H1 (cell line): ENCODE measurements at regions not wholly inside any gene's neighbourhood (a gene's known extent, or its start where the extent isn't known, plus 50 kb on each side); places are given as distances from the start of the nearest gene placed in this dataset.

Source experiments
- CTCF ChIA-PET: fragments of 300-600 bp; sonication (Branson Sonifier 250); formaldehyde crosslinking; loops from one replicate; lab custom pipeline; 2021; ENCODE audit not compliant: partially characterized antibody; lab: Charles Lee
- POLR2A ChIA-PET: fragments of 300-600 bp; sonication (Branson Sonifier 250); formaldehyde crosslinking; loops from one replicate; lab custom pipeline; 2021; ENCODE audit warnings: inconsistent platforms; ENCODE audit not compliant: partially characterized antibody; lab: Charles Lee
- DNase-seq, 2 experiments: peaks; one replicate each; pipeline versions ENCODE4 v3.0.0 to v3.0.0-alpha.2; 2010 to 2022; ENCODE audit warnings: low spot score in 2 of 2, low read depth in 1 of 2, mixed read lengths in 1 of 2
- FAIRE-seq: peaks from 2 replicates; lab custom pipeline; 2011; peaks lifted over from hg19 to GRCh38; lab: Jason Lieb, UNC
- H2AFZ ChIP-seq: 2 replicates; pipeline ENCODE4 v1.8.1; 2012; ENCODE audit warnings: low read length, inconsistent platforms
- H2AK5ac ChIP-seq: 2 replicates; pipeline ENCODE4 v1.6.1; 2013; ENCODE audit warnings: low read depth, low read length
- H2BK120ac ChIP-seq: replicated peaks from 2 replicates; pipeline ENCODE3; 2013; ENCODE audit warnings: low read depth, low read length, inconsistent platforms
- H2BK12ac ChIP-seq: 2 replicates; pipeline ENCODE4 v1.6.1; 2013; ENCODE audit warnings: low read depth, low read length
- H2BK15ac ChIP-seq: 2 replicates; pipeline ENCODE4 v1.6.1; 2013; ENCODE audit warnings: low read length
- H2BK20ac ChIP-seq: 2 replicates; pipeline ENCODE4 v1.6.1; 2013; ENCODE audit warnings: low read length
- H2BK5ac ChIP-seq: 2 replicates; pipeline ENCODE4 v1.6.1; 2013; ENCODE audit warnings: low read depth, low read length
- H3K14ac ChIP-seq: 2 replicates; pipeline ENCODE4 v1.6.1; 2013; ENCODE audit warnings: inconsistent platforms; ENCODE audit not compliant: insufficient read length
- H3K18ac ChIP-seq: 2 replicates; pipeline ENCODE4 v1.6.1; 2013; ENCODE audit warnings: low read length; ENCODE audit errors: extremely low read depth
- H3K23ac ChIP-seq: 2 replicates; pipeline ENCODE4 v1.6.1; 2013; ENCODE audit warnings: inconsistent platforms; ENCODE audit not compliant: insufficient read length
- H3K23me2 ChIP-seq: 2 replicates; pipeline ENCODE4 v1.6.1; 2013; ENCODE audit warnings: low read depth, low read length
- H3K27ac ChIP-seq: 2 replicates; pipeline ENCODE4 v1.6.1; 2011; ENCODE audit warnings: low read depth, low read length, inconsistent platforms
- H3K27me3 ChIP-seq, 4 experiments: replicated peaks in 1 of 4; 1 replicate in 1 of 4; 2 replicates in 3 of 4; pipeline versions ENCODE4 v1.6.1 to v1.8.1; 2011 to 2013; ENCODE audit warnings: low read length in 3 of 4, mild to moderate bottlenecking in 3 of 4, inconsistent platforms in 2 of 4, mixed read lengths in 2 of 4, moderate library complexity in 1 of 4; ENCODE audit not compliant: control insufficient read depth in 3 of 4, insufficient read depth in 3 of 4; ENCODE audit errors: extremely low read depth in 1 of 4
- H3K36me3 ChIP-seq, 4 experiments: 2 replicates each; pipeline versions ENCODE4 v1.6.1 to v1.8.1; 2011 to 2013; ENCODE audit warnings: mild to moderate bottlenecking in 4 of 4, low read length in 3 of 4, moderate library complexity in 2 of 4, control low read depth in 1 of 4, inconsistent platforms in 1 of 4; ENCODE audit not compliant: insufficient read depth in 4 of 4, control insufficient read depth in 2 of 4
- H3K4ac ChIP-seq: replicated peaks from 2 replicates; pipeline ENCODE3; 2013; ENCODE audit warnings: low read length, low read depth, mixed read lengths, inconsistent platforms; ENCODE audit not compliant: insufficient read length
- H3K4me1 ChIP-seq, 4 experiments: replicated peaks in 1 of 4; 1 replicate in 1 of 4; 2 replicates in 3 of 4; pipeline versions ENCODE4 v1.6.1 to v1.8.1; 2011 to 2013; ENCODE audit warnings: low read length in 3 of 4, inconsistent platforms in 2 of 4, mixed read lengths in 1 of 4; ENCODE audit not compliant: insufficient read depth in 4 of 4, control insufficient read depth in 3 of 4
- H3K4me2 ChIP-seq, 2 experiments: 2 replicates each; pipeline versions ENCODE4 v1.6.1 to v1.8.1; 2011 to 2013; ENCODE audit warnings: low read depth in 2 of 2, low read length in 2 of 2, control low read depth in 1 of 2, inconsistent platforms in 1 of 2, mild to moderate bottlenecking in 1 of 2; ENCODE audit not compliant: insufficient read depth in 1 of 2
- H3K4me3 ChIP-seq, 4 experiments: fragments of 200-600, 300-600 bp in 1 of 4; sonication (generic), shearing (Covaris generic), sonication (Bioruptor Twin) in 1 of 4; 2 replicates each; pipeline versions ENCODE4 v1.5.1 to v1.8.1; 2011 to 2016; ENCODE audit warnings: low read length in 4 of 4, low read depth in 3 of 4, control low read depth in 2 of 4, inconsistent platforms in 2 of 4, mild to moderate bottlenecking in 2 of 4, mixed read lengths in 1 of 4, moderate library complexity in 1 of 4; ENCODE audit not compliant: insufficient read depth in 2 of 4; ENCODE audit errors: extremely low read depth in 1 of 4
- H3K56ac ChIP-seq: replicated peaks from 2 replicates; pipeline ENCODE3; 2013; ENCODE audit warnings: low read depth, mild to moderate bottlenecking, mixed read lengths, low read length, inconsistent platforms; ENCODE audit not compliant: insufficient read length
- H3K79me1 ChIP-seq: 2 replicates; pipeline ENCODE4 v1.6.1; 2013; ENCODE audit warnings: low read depth, low read length, control low read depth
- H3K79me2 ChIP-seq, 2 experiments: 2 replicates each; pipeline versions ENCODE4 v1.6.1 to v1.8.1; 2012 to 2013; ENCODE audit warnings: low read length in 2 of 2, mild to moderate bottlenecking in 2 of 2, inconsistent platforms in 1 of 2; ENCODE audit not compliant: insufficient read depth in 2 of 2, control insufficient read depth in 1 of 2
- H3K9ac ChIP-seq, 4 experiments: replicated peaks in 1 of 4; 1 replicate in 1 of 4; 2 replicates in 3 of 4; pipeline versions ENCODE4 v1.6.1 to v1.8.1; 2011 to 2013; ENCODE audit warnings: low read depth in 3 of 4, low read length in 3 of 4, control low read depth in 2 of 4, mild to moderate bottlenecking in 2 of 4, moderate library complexity in 2 of 4, inconsistent platforms in 1 of 4; ENCODE audit errors: extremely low read depth in 1 of 4
- H3K9me3 ChIP-seq, 2 experiments: 2 replicates each; pipeline versions ENCODE4 v1.6.1 to v1.8.1; 2012 to 2013; ENCODE audit warnings: mild to moderate bottlenecking in 2 of 2, moderate library complexity in 2 of 2, control low read depth in 1 of 2, inconsistent platforms in 1 of 2, low read depth in 1 of 2, low read length in 1 of 2, mixed read lengths in 1 of 2; ENCODE audit not compliant: insufficient read depth in 2 of 2
- H4K20me1 ChIP-seq, 2 experiments: replicated peaks in 1 of 2; 2 replicates each; pipeline versions ENCODE3 to v1.8.1; 2011 to 2013; ENCODE audit warnings: inconsistent platforms in 2 of 2, low read length in 2 of 2, mild to moderate bottlenecking in 1 of 2; ENCODE audit not compliant: insufficient read depth in 2 of 2, control insufficient read depth in 1 of 2
- H4K5ac ChIP-seq: 2 replicates; pipeline ENCODE4 v1.6.1; 2013; ENCODE audit warnings: low read length, low read depth, mixed read lengths, inconsistent platforms; ENCODE audit not compliant: insufficient read length
- H4K8ac ChIP-seq: 2 replicates; pipeline ENCODE4 v1.8.0; 2013; ENCODE audit warnings: mild to moderate bottlenecking, moderate library complexity, low read length, inconsistent platforms; ENCODE audit not compliant: insufficient read depth; ENCODE audit errors: extremely low read depth
- H4K91ac ChIP-seq: replicated peaks from 2 replicates; pipeline ENCODE3; 2013; ENCODE audit warnings: low read length, mixed read lengths, inconsistent platforms; ENCODE audit not compliant: insufficient read length
- ATF3 ChIP-seq: IDR thresholded peaks from 2 replicates; pipeline ENCODE4 v1.6.1; 2011; ENCODE audit warnings: low read depth, mild to moderate bottlenecking, low read length; ENCODE audit not compliant: insufficient read depth
- BRCA1 ChIP-seq: IDR thresholded peaks from 2 replicates; pipeline ENCODE4 v1.6.1; 2012; ENCODE audit warnings: low read depth, low read length, improper control_type of control experiment
- CEBPB ChIP-seq: IDR thresholded peaks from 2 replicates; pipeline ENCODE4 v1.6.1; 2012; ENCODE audit warnings: low read depth, low read length
- POU5F1 ChIP-seq: IDR thresholded peaks from 2 replicates; pipeline ENCODE4 v1.6.1; 2011; ENCODE audit warnings: low read depth, mild to moderate bottlenecking, low read length, moderate library complexity
- SIN3A ChIP-seq, 2 experiments: IDR thresholded peaks in 1 of 2; conservative IDR thresholded peaks in 1 of 2; 2 replicates each; pipeline ENCODE4 v1.6.1; 2011 to 2012; ENCODE audit warnings: low read length in 2 of 2, improper control_type of control experiment in 1 of 2, low read depth in 1 of 2, mild to moderate bottlenecking in 1 of 2

DNA sequence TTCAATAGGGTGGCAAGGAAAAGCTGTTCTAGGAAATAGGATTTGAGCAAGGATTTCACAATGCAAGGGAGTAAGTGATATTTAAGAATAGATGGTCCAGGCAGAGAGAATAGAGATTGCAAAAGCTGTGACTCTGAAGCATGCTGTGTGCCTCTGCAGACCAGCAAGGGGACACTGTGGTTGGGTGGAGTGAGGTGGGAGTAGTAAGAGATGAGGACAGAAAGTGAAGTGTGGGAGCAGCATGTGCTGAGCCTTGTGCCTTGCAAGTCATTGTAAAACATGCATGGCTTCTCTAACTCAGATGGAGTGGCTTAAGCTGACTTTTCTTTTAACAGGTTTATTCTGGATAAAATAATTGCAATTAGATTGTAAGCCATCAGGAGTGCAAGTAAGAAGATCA lies 442.4 kb downstream of the CCSER2 start:
- Histone ChIP-seq H3K9ac (no peak overlapping the region), H3K79me1 (no peaks in the 10 kb centered on the region), H3K14ac (no peak overlapping the region), H3K36me3 (no peaks in the 10 kb centered on the region), H2AFZ (no peak overlapping the region), H3K27me3 (no peaks in the 10 kb centered on the region), H3K4me3 (no peak overlapping the region), H3K4ac (no peak overlapping the region), H2BK20ac (no peak overlapping the region), H2BK120ac (no peak overlapping the region), H2BK12ac (no peak overlapping the region), H3K18ac (no peak overlapping the region), H3K56ac (no peak overlapping the region), H3K4me2 (no peak overlapping the region), H3K79me2 (no peaks in the 10 kb centered on the region), H3K9me3 (no peaks in the 10 kb centered on the region), H4K20me1 (no peaks in the 10 kb centered on the region), H3K4me1 (no peaks in the 10 kb centered on the region), H3K27ac (no peak overlapping the region), H4K5ac (no peak overlapping the region), H2AK5ac (no peak overlapping the region), H2BK15ac (no peak overlapping the region), H3K23me2 (0 out of 2 replicates have a peak, but pooled peaks cover 2% of the 10 kb centered on the region), H2BK5ac (no peak overlapping the region), H4K91ac (no peak overlapping the region), H3K23ac (no peak overlapping the region), H4K8ac (no peak overlapping the region)
- FAIRE-seq = no peak
- ChIA-PET CTCF (interaction anchor here (0.6 to 1.1 kb wide), 3 partner anchors 8 to 158 kb away, joined by 3 to 5 read pairs (median 4); no protein-coding TSS in a partner anchor), POLR2A (no interaction called here)
- TF ChIP-seq SIN3A (conservative IDR thresholded peaks at IDR 0.05 in 1 of 2, IDR thresholded peaks at IDR 0.05 in 1 of 2; ENCODE audit: low read depth in 1 of 2, low read length in 2 of 2) (no peak), CEBPB (no peak), POU5F1 (no peak), ATF3 (no peak), BRCA1 (no peak)
- DNase-seq = no peak
